EL (cell line): ENCODE measurements at regions not wholly inside any gene's neighbourhood (a gene's known extent, or its start where the extent isn't known, plus 50 kb on each side); places are given as distances from the start of the nearest gene placed in this dataset.

ENCODE experiments used
- DNase-seq: peaks from one replicate; pipeline ENCODE4 v3.0.0-alpha.2; 2016

DNA sequence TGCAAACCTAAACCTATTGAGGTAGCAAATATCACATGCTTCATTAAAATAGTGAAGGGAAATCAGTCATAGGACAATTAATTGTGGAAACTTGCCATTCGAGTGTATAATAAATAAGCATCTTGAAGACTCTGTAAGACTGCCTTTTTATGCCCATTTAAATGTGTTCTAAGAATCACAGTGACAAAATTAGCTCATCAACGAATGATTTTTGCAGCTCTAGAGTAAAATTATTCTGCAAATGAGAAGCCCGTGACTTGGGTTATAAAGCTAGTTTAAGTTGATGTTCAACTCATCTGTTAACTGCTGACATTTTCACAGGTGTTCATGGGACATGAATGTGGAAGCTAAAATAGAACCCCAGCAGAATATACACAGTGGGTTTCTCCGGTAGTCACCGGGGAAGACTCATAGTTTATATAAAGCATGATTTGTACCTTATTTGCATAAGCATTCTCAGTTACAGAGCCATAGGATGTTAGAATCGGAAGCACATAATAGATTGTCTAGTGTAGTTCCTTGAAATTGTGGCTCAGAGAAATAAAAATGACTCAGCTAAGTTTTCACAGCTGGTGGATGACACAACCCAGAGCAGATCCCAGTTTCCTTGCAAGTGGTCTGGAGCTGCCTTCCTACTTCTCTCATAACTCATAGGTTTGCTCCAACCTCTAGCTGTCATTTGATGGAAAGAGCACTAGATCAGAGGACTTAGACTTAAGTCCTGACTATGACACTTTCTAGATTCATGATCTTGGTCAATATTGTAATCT is 107.3 kb downstream of the UCHL5 start:
- DNase-seq = peak; percentile 82

DNA sequence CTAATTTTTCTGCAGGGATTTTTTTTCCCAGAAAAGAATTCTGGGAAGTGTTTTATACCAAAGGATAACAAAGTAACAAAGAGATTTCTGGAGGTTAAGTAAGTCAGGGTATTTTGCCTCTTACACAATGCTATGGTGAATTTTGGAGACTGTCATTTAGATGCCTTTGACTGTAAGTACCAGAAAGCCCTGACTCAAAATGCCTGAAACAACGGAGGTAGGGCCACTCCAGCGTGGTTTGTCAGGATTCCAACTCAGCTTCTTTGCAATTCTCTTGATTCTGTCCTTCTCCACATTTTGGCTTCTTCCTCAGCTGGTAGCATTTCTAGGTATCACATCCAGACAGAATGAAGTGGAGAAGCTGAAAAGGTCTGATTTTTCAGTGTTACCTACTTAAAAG is 106.5 kb downstream of the UCHL5 start:
- no peak for DNase-seq

DNA sequence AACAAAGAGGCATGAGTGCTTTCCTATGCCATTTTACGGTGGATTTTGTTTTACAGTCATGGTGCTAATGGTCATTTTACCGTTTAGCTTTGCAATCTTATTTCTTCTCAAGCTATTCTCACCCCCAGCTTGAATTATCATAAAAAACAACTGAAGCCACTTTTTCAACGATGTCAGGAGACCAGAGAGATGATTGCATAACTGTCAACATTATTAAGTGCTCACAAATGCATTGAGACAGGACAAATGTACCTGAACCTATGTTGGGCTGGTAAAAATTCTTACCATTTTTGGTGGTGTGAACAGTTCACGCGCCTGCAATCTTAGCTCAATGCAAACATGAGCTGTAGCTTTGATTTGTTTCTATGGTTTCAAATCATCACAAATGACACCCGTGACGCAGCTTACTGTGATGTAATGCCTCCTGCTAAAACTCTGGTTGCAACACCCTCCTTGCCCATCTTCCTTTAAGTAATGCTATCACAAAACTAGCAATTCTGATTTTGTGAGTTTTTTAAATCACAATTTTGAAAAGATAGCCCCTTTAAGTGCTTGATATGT is 104.4 kb downstream of the UCHL5 start:
- DNase-seq = no peak

DNA sequence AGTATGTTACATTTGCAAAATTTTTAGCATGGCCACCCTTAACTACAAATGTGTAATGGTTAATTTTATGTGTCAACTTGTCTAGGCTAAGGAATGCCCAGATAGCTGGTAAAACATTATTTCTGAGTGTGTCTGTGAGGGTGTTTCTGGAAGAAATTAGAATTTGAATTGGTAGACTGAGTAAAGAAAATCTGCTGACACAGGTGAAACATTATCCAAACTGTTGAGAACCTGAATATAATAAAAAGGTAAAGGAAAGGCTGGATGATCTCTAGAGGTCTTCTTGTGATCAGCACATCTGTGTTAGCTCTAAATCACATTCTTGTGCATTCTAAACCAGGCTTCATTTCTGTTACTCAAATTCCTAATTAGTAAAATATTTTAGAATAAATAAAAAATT is 100.8 kb downstream of the UCHL5 start:
- no peak for DNase-seq

DNA sequence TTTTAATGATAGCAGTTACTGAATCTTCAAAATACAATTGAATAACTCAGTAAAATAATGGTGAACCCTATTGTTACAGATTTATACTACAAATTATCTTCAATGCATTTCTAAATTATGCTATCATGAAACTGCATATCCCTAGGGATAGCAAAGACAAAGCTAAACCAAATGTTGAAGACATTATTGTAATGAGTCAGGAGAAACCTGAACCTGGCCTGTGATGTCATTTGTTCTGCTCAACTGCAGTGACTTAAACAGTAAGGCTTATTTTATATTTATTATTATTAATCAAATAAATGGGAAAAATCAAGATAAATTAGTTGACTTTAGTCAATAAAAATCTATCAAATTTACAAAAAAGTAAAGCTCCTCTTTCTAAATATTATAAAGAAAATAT is 100.3 kb downstream of the UCHL5 start:
- no peak for DNase-seq

DNA sequence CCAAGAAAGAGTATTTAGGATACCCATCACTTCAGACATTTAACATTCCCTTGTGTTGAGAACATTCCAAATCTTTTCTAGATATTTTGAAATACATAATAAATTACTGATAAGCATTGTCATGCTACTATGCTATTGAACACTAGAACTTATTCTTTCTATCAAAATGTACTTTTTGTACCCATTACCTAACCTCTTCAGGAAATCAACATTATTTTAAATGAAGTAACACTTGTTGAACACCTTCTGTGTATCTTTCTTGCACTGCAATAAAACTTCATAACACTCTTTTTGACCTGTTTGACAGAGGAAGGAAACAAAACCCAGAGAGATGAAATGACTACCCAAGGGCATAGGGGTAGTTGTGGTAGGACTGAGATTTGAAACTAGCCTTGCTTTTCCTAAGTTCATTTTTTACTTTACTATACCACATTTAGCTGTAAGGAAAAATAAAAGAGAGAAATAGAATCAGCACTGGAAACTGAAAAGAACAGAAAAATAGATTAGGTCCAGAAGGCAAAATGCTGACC is 99.4 kb downstream of the UCHL5 start:
- DNase-seq = no peak
